ENCODE measurements at regions not wholly inside any gene's neighbourhood (a gene's known extent, or its start where the extent isn't known, plus 50 kb on each side); places are given as distances from the start of the nearest gene placed in this dataset.
"Not testable (repeated sequence)": the region's sequence is repeated elsewhere in the genome, so short reads cannot be mapped to it uniquely, and the experiment has no call there.

GRCh38 chr18:71329114-71329513 lies 1040.3 kb downstream of the SOCS6 start:
- no peak for DNase-seq

- peak; percentile 44 for DNase-seq
Measured at GRCh38 chr18:71327850-71328249, 1039.0 kb downstream of the SOCS6 start.

DNA sequence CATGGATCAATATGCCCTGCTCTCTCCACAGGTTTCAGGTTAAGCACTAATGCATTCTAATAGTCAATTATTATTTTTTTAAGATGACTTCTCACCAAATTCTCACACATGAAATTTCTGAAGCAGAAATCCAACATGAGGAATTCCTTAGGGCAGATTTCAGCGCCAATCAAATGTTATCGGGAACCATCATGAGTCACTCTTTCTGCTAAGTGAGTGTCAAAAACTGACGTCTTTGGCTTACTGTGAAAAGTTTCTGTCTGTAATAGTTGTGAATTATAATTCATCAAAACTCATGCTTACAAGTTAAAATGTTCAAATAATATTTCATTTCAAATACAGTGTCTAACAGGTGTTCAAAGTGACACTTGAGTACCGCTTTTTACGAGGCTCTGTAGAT lies 1038.6 kb downstream of the SOCS6 start:
- DNase-seq: no peak

DNA sequence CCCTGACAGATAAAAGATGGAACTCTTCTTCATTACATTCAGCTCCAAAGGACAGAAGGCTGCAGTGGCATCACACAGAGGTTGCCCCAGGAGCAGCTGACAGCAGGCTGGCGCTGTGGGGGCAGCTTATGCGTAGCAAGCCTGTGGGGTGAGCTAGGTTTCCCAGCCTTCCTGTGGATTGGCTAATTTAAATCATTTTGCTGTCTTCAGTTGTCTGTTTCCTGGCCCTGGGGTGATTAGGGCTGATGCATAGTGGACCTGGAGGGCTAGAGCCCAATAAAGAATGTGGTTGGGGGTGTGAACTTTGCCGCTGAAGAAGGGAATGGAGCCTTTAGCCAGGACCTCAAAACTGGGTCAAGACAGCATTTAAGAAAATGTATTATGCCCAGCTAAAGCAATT lies 1038.0 kb downstream of the SOCS6 start:
- no peak for DNase-seq

DNA sequence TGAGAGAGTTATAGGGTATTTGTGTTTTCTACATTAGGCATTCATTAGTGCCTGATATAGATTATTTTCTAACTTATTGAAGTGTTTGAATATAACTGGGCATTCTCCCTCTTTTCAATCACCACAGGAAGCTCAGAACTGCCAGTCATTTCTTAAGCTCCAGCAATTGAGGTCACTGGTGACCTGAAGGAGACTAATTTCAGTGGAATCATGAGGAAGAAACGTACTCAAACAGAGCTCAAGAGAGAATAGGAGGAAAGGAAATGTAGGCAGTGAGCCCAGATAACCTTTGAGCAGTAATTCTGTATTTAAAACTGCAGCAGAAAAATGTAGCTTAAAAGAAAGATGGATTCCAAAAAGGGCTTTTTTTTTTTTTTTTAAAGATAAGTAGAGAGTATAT lies 1035.5 kb downstream of the SOCS6 start:
- DNase-seq: no peak

- DNase-seq: no peak
Measured at GRCh38 chr18:71322201-71322600, 1033.4 kb downstream of the SOCS6 start.

DNA sequence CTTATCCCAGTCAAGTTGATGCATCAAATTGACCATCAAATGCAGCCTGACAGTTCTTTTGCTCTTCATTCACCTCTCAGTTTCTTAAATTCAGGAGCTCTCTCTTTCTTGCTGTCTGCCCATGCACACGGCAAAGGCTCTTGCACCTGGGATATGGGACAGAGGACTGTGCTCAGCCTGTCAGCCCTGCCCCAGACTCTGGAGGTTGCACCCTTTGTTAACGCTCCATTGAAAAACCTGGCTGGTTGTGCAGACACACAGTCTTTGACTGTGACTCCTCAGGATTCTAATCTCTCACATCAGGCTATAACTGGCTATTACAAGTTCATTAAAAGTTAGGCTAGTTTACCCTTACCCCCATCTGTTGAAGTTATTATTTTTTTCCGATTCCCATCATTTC lies 1032.5 kb downstream of the SOCS6 start:
- DNase-seq: no peak

GRCh38 chr18:71304856-71305255 lies 1016.0 kb downstream of the SOCS6 start:
- no peak for DNase-seq

DNA sequence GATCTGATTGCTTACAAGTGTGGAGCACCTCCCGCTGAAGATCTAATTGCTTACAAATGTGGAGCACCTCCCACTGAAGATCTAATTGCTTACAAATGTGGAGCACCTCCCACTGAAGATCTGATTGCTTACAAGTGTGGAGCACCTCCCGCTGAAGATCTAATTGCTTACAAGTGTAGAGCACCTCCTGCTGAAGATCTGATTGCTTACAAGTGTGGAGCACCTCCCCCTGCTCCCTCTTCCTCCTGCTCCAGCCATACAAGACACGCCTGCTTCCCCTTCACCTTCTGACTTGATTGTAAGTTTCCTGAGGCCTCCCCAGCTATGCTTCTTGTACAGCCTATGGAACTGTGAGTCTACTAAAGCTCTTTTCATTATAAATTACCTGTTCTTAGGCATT lies 1014.9 kb downstream of the SOCS6 start:
- not testable (repeated sequence) for DNase-seq

GRCh38 chr18:71301596-71301995 lies 1012.8 kb downstream of the SOCS6 start:
- no peak for DNase-seq

GRCh38 chr18:71294201-71294600 lies 1005.4 kb downstream of the SOCS6 start:
- not testable (repeated sequence) for DNase-seq

DNA sequence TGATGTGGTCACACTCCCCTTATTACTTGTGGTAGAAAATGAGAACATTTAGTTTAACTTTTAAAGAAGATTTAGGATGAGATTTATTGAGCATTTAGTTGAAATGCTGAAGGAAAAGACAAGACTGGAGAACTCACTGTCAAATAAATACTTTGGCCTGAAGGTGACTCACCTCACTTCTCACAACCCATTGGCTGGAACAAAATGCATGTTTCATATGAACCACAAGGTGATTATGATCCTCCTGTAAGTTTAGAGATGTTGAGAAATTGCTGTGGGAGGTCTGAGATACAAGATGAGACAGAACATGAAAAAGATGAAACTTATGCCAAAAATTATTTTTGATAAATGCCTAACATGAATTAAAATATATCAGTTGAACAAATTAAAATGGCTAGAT lies 1004.5 kb downstream of the SOCS6 start:
- DNase-seq: no peak

DNA sequence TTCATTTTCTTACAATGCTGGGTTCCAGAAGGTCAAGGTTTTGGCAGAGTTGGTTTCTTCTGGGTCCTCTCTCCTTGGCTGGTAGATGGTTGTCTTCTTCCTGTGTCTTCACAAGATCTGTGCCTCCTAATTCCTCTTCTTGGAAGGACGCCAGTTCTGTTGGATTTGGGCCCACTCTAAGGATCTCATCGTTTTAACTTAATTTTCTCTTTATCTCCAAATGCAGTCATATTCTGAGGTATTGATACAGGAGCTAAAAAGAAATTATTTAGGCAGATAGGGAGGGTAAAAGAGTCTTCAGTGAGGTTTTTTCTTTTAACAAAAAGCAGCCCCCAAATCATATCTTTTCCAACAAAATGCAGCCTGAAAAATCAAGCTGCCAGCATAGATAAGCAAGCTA lies 998.4 kb downstream of the SOCS6 start:
- DNase-seq: no peak

DNA sequence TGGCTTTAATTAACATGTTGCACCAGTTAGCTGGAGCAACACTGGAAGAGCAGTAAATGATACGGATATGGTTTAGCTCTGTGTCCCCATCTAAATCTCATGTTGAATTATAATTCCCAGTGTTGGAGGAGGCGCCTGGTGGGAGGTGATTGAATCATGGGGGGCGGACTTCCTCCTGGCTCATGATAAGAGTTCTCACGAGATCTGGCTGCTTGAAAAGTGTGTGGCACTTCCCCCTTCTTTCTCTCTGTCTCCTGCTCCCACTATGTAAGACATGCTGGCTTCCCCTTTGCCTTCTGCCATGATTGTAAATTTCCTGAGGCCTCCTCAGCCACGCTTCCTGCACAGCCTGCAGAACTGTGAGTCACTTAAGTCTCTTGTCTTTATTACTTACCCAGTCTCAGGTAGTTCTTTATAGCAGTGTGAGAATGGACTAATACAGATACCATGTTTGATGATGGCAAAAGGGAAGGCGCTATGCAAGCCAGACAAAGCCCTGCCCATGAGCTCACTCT lies 963.6 kb downstream of the SOCS6 start:
- no peak for DNase-seq

- no peak for DNase-seq
Measured at GRCh38 chr18:71250191-71250590, 961.3 kb downstream of the SOCS6 start.

GRCh38 chr18:71249791-71250190 lies 960.9 kb downstream of the SOCS6 start:
- no peak for DNase-seq

DNA sequence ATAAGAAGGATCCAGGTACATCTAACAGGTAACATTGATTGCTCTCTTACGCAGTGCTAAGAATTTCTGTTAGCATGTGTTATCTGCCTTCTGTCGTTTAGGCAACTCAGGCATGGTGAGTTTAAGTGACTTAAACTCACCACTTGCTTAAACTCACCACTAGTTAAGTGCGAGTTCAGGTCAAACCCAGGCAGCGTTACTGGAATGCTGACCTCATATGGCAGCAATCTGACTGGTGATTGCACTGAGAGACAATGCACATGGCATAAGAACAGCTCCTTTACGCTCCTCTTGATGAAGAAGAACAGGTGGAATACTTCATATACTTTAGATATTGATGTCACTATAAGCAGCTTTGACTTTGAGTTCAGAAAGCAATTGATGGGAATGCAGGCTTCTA lies 954.1 kb downstream of the SOCS6 start:
- no peak for DNase-seq

DNA sequence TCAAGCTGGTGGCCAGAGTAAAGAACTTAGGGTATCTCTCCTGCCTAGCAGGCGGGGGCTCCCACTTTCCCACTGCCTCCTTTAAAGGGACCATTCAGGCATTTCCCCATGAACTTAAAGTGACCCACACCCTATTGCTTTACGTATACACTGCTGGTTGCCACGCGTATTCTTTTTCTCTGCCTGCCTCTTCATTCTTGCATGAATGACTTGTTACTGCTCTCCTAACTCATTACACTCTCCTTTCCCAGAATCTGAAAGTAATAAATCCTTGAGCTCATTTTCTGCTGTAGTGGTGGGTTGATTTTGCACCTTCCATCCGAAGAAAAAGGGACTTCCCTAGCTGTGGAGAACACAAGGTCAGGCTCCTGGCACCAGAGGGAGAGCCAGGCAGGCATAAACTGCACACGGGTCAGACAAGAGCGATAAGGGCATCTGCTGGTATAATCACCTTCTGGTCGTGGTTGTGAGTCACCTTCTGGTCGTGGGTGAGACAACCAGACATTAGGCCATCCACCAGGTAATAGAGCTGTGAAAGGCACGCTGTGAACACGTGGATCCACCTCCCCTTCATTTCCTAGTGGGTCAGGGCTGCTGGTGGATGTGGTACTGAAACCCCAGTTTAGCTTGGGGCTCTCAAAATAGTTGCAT lies 950.3 kb downstream of the SOCS6 start:
- DNase-seq: no peak

- no peak for DNase-seq
Measured at GRCh38 chr18:71237641-71238040, 948.8 kb downstream of the SOCS6 start.

DNA sequence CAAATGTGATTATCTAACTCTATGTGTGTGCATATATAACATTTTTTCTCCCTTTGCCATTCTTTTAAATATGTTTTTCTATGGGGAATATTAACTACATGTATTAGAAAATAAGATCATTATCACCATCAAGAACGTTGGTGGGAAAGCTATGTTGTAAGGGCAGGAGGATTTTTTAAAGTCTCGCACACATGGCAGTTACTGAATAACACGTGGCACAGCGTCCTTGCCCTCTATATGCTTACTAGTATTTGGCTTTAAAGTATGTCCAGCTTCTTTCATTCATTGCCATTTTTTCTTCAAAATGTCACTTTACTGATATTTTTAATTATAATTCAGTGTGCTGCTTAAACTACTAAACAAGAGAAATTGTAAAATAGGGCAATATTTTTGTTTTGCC lies 944.3 kb downstream of the SOCS6 start:
- DNase-seq: no peak

DNA sequence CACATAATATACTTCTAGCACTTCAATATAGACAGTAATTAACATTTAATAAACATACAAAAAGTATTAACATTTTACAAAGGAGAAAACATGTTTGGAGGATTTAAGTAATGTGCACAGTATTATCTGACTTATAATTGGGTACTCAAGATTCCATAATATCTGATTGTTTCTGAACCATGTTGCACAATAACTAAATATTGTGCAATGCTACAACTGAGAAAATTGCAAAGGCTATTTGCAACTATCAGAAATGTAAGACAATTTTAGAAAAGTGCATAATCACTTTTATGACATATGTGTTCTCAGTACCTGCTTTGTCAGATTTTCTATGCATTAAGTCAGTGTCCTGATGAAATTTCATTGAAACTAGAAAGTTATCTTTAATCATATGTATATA lies 934.6 kb downstream of the SOCS6 start:
- no peak for DNase-seq

DNA sequence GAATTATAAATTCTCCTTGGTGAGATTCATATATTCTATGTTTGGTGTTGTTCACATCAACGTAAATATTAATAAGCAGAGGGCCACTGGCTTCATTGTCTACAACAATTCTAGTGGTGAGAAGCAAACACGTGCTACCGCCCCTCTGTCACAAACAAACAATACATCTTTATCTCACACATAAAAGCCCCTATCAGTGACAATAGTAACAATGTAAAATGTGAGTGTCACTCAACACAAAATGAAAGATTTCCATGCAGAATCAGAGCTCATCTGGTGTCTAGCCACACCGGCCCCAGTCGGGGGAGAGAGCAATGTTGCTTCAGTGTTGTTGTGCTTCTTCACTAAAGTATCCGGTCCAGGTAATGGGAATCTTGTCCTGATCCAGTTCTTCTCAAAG lies 932.6 kb downstream of the SOCS6 start:
- no peak for DNase-seq

DNA sequence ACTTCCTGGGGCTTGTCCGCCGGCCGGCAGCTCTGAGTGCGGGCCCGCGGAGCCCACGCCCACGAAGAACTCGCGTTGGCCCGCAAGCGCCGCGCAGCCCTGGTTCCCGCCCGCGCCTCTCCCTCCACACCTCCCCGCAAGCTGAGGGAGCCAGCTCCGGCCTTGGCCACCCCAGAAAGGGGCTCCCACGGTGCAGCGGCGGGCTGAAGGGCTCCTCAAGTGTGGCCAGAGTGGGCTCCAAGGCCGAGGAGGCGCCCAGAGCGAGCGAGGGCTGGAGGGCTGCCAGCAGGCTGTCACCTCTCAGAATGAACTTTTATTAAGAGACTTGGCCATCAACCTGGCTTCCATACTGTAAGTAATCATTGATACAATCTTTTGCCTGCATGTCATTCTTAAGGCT lies 923.9 kb downstream of the SOCS6 start:
- DNase-seq: not testable (repeated sequence)

DNA sequence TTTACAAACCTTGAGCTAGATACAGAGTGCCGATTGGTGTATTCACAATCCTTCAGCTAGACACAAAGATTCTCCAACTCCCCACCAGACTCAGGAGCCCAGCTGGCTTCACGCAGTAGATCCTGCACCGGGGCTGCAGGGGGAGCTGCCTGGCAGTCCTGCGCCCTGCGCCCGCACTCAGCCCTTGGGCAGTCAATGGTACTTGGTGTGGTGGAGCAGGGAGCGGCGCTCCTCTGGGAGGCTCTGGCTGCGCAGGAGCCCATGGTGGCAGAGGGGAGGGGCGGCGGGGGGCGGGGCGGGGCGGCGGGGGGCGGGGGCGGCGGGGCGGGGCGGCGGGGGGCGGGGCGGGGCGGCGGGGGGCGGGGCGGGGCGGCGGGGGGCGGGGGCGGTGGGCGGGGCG lies 923.4 kb downstream of the SOCS6 start:
- DNase-seq: no peak

DNA sequence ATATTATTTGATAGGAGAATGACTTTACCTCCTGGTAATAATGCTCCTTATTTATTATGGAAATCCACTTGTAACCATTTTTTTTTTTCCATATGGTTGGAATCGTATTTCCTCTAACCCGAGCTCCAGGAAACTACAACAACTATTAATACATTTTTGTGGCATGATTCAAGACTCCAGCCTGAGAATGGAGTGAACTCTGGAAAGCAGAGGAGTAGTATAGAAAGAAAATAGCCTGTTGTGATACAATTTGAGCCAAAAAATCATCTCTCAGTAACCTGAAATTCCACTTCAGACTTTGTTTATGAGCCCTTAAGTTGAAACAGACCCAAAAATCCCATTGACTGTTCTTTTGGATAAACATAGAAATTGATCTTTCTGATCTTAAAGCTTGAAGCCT lies 921.1 kb downstream of the SOCS6 start:
- no peak for DNase-seq
